Hepatocyte (in vitro differentiated cells): ENCODE measurements at regions not wholly inside any gene's neighbourhood (a gene's known extent, or its start where the extent isn't known, plus 50 kb on each side); places are given as distances from the start of the nearest gene placed in this dataset.

ENCODE experiments used
- DNase-seq: peaks from one replicate; pipeline ENCODE4 v3.0.0-alpha.2; 2016; ENCODE audit warnings: low spot score
- H2AFZ ChIP-seq: fragments of 200-600 bp; sonication (generic); 2 replicates; pipeline ENCODE4 v1.6.0; 2016; ENCODE audit warnings: antibody characterized with exemption, mild to moderate bottlenecking
- H3K27ac ChIP-seq: fragments of 200-600 bp; sonication (generic); 2 replicates; pipeline ENCODE4 v1.5.1; 2016; ENCODE audit warnings: mild to moderate bottlenecking
- H3K27me3 ChIP-seq: fragments of 200-600 bp; sonication (generic); 2 replicates; pipeline ENCODE4 v1.6.1; 2016
- H3K36me3 ChIP-seq: fragments of 200-600 bp; sonication (generic); replicated peaks from 2 replicates; pipeline ENCODE4 v1.5.1; 2016; ENCODE audit warnings: low read depth; ENCODE audit not compliant: insufficient read depth
- H3K4me1 ChIP-seq: fragments of 200-600 bp; sonication (generic); 2 replicates; pipeline ENCODE4 v1.5.1; 2016; ENCODE audit warnings: mild to moderate bottlenecking, moderate library complexity; ENCODE audit not compliant: insufficient read depth
- H3K4me2 ChIP-seq: fragments of 200-600 bp; sonication (generic); 2 replicates; pipeline ENCODE4 v1.6.0; 2016
- H3K4me3 ChIP-seq: fragments of 200-600 bp; sonication (generic); 2 replicates; pipeline ENCODE4 v1.5.1; 2016; ENCODE audit warnings: mild to moderate bottlenecking
- H3K79me2 ChIP-seq: fragments of 200-600 bp; sonication (generic); 2 replicates; pipeline ENCODE4 v1.6.0; 2017; ENCODE audit warnings: mild to moderate bottlenecking
- H3K9me2 ChIP-seq: fragments of 200-600 bp; sonication (generic); replicated peaks from 2 replicates; pipeline ENCODE4 v1.6.0; 2017; ENCODE audit warnings: mild to moderate bottlenecking; ENCODE audit not compliant: insufficient read depth
- H3K9me3 ChIP-seq: fragments of 200-600 bp; sonication (generic); 2 replicates; pipeline ENCODE4 v1.5.1; 2016; ENCODE audit warnings: low read depth, mild to moderate bottlenecking
- H4K20me1 ChIP-seq: fragments of 200-600 bp; sonication (generic); 2 replicates; pipeline ENCODE4 v1.6.0; 2016; ENCODE audit warnings: mild to moderate bottlenecking; ENCODE audit not compliant: insufficient read depth, poor library complexity, severe bottlenecking
- CTCF ChIP-seq: fragments of 200-600 bp; sonication (generic); IDR thresholded peaks from 2 replicates; pipeline ENCODE4 v1.5.1; 2016; ENCODE audit warnings: antibody characterized with exemption, mild to moderate bottlenecking; ENCODE audit not compliant: poor library complexity
- EZH2 ChIP-seq: fragments of 200-600 bp; sonication (generic); IDR thresholded peaks from 2 replicates; pipeline ENCODE4 v1.6.1; 2016; ENCODE audit warnings: antibody characterized with exemption, mild to moderate bottlenecking, borderline replicate concordance
- EZH2phosphoT487 ChIP-seq: fragments of 200-600 bp; sonication (generic); IDR thresholded peaks from one replicate; pipeline ENCODE4 v1.6.1; 2018; ENCODE audit warnings: antibody characterized with exemption, mild to moderate bottlenecking, low read depth, moderate library complexity; ENCODE audit not compliant: unreplicated experiment, severe bottlenecking
- WGBS: methylation state at CpG from one replicate; pipeline ENCODE4 v1.1.6; 2016; ENCODE audit warnings: low lambda C conversion rate; ENCODE audit errors: missing lambda C conversion rate; 5-methylcytosine and 5-hydroxymethylcytosine counted together

- Histone ChIP-seq H3K9me2 (no peaks in the 10 kb centered on the region), H3K9me3 (no peaks in the 10 kb centered on the region), H3K27me3 (no peaks in the 10 kb centered on the region), H3K36me3 (no peaks in the 10 kb centered on the region), H3K27ac (no peak overlapping the region), H2AFZ (no peak overlapping the region), H4K20me1 (no peaks in the 10 kb centered on the region), H3K79me2 (no peaks in the 10 kb centered on the region), H3K4me3 (no peak overlapping the region), H3K4me1 (no peaks in the 10 kb centered on the region), H3K4me2 (no peak overlapping the region)
- 74% methylated on average over 8 of the region's 8 CpGs for WGBS
- TF ChIP-seq CTCF, result no peak
- no peak for TF ChIP-seq EZH2phosphoT487
- TF ChIP-seq EZH2, result no peak
- DNase-seq, result no peak
Observed at GRCh38 chr17:21525464-21526130, 149.4 kb downstream of the KCNJ12 start.

- no peaks in the 10 kb centered on the region for H4K20me1 ChIP-seq
- H3K36me3 ChIP-seq, result no peaks in the 10 kb centered on the region
- WGBS, result 83% methylated on average over 9 of the region's 9 CpGs
- DNase-seq, result no peak
- H3K4me1 ChIP-seq, result no peaks in the 10 kb centered on the region
- no peak overlapping the region for H3K4me2 ChIP-seq
- TF ChIP-seq EZH2, result no peak
- no peak for TF ChIP-seq EZH2phosphoT487
- no peak for TF ChIP-seq CTCF
- H3K27me3 ChIP-seq, result no peaks in the 10 kb centered on the region
- no peak overlapping the region for H3K27ac ChIP-seq
- no peaks in the 10 kb centered on the region for H3K9me2 ChIP-seq
- no peaks in the 10 kb centered on the region for H3K9me3 ChIP-seq
- no peak overlapping the region for H3K4me3 ChIP-seq
- H2AFZ ChIP-seq, result no peak overlapping the region
- H3K79me2 ChIP-seq, result no peaks in the 10 kb centered on the region
Observed at GRCh38 chr17:21528031-21528695, 152.0 kb downstream of the KCNJ12 start.

GRCh38 chr17:21530311-21530710 is 154.2 kb downstream of the KCNJ12 start:
- Histone ChIP-seq H3K4me2 (no peak overlapping the region), H3K4me1 (no peaks in the 10 kb centered on the region), H3K27me3 (no peaks in the 10 kb centered on the region), H2AFZ (no peak overlapping the region), H3K79me2 (no peaks in the 10 kb centered on the region), H3K36me3 (no peaks in the 10 kb centered on the region), H3K9me3 (no peaks in the 10 kb centered on the region), H4K20me1 (no peaks in the 10 kb centered on the region), H3K4me3 (no peak overlapping the region), H3K27ac (no peak overlapping the region), H3K9me2 (no peaks in the 10 kb centered on the region)
- 60% methylated on average over 5 of the region's 5 CpGs for WGBS
- no peak for TF ChIP-seq CTCF
- TF ChIP-seq EZH2phosphoT487, result no peak
- TF ChIP-seq EZH2, result no peak
- DNase-seq, result no peak
